HCEC 1CT (cell line): ENCODE measurements at regions not wholly inside any gene's neighbourhood (a gene's known extent, or its start where the extent isn't known, plus 50 kb on each side); places are given as distances from the start of the nearest gene placed in this dataset.
A peak's percentile ranks its signal among the peaks of the same experiment; 100 is the strongest.
"Not testable (repeated sequence)": the region's sequence is repeated elsewhere in the genome, so short reads cannot be mapped to it uniquely, and the experiment has no call there.

Source experiments
- DNase-seq: peaks from one replicate; pipeline ENCODE4 v3.0.0-alpha.2; 2017

GRCh38 chr6:4224067-4224978 is 88.9 kb upstream of the ECI2 start:
- no peak for DNase-seq

GRCh38 chr6:4220558-4220957 is 85.2 kb upstream of the ECI2 start:
- DNase-seq, result no peak

GRCh38 chr6:4218619-4219317 is 83.4 kb upstream of the ECI2 start:
- DNase-seq, result not testable (repeated sequence)

DNA sequence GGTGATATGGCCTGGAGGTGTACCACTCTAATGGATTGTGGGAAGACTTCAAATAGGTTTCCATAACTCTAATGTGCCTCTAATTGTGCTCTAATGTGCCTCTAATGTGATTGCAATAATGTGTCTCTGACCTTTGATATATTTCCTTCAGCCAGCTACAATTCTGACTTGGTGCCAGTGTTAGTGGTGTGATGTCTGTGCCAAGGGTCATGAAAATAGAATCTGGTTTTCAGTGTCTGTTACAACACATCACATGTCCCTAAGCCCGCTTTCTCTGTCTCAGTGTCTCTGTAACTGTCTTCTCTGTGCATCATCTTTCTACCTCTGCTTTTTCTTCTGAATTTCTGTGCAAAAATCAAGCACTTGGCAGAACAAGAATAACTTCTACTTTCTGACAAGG is 77.2 kb upstream of the ECI2 start:
- no peak for DNase-seq

- peak; percentile 54 for DNase-seq
These were observed 75.4 kb upstream of the ECI2 start for GRCh38 chr6:4210629-4211419.

DNA sequence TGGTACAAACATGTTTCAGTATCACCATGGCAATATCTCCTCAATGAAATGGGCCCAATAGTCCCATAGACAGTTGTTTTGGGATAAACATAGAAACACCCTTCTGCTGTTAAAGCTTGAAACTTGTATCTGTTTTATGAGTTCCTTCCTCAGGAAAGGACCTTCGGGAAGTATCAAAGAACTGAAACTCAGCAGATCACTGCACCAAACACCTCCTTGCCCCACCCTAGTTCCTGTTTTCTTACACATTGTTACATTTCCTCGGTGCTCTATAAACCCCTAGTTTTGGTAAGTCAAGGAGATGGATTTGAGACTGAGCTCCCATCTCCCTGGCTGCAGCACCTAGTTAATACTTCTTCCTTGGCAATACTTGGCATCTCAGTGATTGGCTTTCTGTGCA is 73.8 kb upstream of the ECI2 start:
- DNase-seq, result no peak

- no peak for DNase-seq
These were observed 72.8 kb upstream of the ECI2 start for GRCh38 chr6:4208158-4208557.

- DNase-seq, result not testable (repeated sequence)
These were observed 68.5 kb upstream of the ECI2 start for GRCh38 chr6:4203642-4204417.

- DNase-seq, result no peak
These were observed 57.3 kb upstream of the ECI2 start for GRCh38 chr6:4192627-4193026.

GRCh38 chr6:4192173-4192572 is 56.8 kb upstream of the ECI2 start:
- DNase-seq, result no peak

DNA sequence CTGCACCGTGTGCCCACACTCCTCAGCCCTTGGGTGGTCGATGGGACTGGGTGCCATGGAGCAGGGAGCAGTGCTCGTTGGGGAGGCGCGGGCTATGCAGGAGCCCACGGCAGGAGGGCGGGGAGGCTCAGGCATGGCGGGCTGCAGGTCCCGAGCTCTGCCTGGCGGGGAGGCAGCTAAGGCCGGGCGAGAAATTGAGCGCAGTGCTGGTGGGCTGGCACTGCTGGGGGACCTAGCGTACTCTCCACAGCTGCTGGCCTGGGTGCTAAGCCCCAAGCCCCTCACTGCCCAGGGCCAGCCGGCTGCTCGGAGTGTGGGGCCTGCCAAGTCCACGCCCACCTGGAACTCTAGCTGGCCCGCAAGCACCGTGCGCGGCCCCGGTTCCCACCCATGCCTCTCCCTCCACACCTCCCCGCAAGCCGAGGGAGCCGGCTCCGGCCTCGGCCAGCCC is 55.9 kb upstream of the ECI2 start:
- no peak for DNase-seq

DNA sequence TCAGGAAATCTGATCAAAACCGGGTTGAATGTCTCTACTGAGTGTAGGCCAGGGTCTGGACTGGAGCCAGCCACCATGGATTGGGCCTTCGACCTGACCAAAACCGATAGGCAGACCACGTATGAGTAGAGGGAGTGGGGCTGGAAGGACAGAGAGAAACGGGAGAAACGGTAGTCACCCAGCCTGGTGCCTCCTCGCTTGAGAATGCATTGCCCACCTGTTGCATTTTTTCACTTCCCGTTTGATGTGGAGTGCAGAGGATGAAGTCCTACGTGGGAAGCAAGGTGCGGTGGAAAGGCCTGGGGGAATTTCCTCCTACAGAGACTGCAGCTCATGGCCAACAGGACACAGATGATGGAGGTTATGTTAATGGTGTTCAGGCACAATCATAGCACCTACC is 53.9 kb upstream of the ECI2 start:
- no peak for DNase-seq

DNA sequence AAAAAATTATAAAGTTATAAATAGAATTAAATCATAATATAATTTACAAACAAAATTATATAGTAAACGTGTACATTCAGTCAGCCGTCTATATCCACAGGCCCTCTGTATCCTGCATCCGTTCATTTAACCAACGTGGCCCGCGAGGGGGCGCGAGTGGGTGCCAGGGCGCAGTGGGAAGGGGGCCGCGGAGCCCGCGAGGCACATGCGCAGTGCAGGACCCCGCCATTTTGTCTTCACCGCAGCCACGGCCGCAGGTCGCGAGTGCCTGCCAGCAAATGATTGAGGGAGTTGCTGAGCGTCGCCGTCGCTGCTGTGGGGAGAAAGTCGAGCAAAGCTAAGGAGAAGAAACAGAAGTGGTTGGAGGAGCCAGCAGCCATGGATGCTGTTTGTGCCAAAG is 53.4 kb upstream of the ECI2 start:
- DNase-seq, result no peak

- DNase-seq, result no peak
These were observed 52.1 kb upstream of the ECI2 start for GRCh38 chr6:4187480-4187879.

DNA sequence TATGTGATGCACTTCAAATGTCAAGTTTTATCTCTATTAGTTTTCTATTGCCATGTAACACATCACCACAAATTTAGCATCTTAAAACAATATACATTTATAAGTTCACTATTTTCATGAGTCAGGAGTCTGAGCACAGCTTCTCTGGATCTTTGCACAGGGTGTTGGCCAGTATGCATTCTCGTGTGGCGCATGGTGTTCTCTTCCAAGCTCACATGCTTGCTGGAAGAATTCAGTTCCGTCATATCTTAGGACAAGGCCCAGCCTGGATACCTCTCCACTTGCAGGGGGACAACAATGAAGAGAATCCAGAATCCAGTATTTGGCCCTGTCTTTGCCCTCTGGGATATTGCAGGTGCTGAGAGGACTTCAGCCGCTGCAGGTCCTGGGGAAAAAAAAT is 51.0 kb upstream of the ECI2 start:
- DNase-seq, result no peak

- no peak for DNase-seq
These were observed 50.5 kb upstream of the ECI2 start for GRCh38 chr6:4185846-4186245.

- no peak for DNase-seq
These were observed 50.0 kb upstream of the ECI2 start for GRCh38 chr6:4185419-4185818.
